ENCODE measurements at regions not wholly inside any gene's neighbourhood (a gene's known extent, or its start where the extent isn't known, plus 50 kb on each side); places are given as distances from the start of the nearest gene placed in this dataset.
"Not testable (repeated sequence)": the region's sequence is repeated elsewhere in the genome, so short reads cannot be mapped to it uniquely, and the experiment has no call there.

GRCh38 chr7:79523436-79523835, 70.0 kb upstream of the MAGI2 start:
- TF ChIP-seq CTCF (IDR thresholded peaks at IDR 0.05; ENCODE audit: borderline replicate concordance, insufficient read depth, low read depth, low read length): no peak
- H3K4me3 ChIP-seq (ENCODE audit: low read depth, low read length): no peak overlapping the region

DNA sequence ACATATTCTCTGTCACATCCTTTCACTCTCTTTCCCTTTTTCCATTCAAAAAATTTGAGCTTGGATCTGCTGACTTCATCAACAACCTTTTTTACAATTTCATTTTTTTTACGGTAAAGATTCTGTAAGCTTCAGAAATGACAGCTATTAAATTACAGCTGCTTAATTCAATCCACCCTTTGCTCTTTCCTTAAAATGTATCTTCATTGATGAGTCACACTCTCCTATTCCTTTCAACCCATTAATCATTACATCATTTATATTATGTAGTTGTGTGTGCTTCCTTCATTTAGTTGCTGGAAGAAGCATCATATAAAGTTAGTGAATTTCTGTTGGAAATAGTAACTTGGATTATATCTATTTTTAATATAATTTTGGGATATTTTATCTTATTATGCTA, 67.1 kb upstream of the MAGI2 start:
- no peak for TF ChIP-seq CTCF (IDR thresholded peaks at IDR 0.05; ENCODE audit: borderline replicate concordance, insufficient read depth, low read depth, low read length)
- H3K4me3 ChIP-seq (ENCODE audit: low read depth, low read length): no peak overlapping the region

DNA sequence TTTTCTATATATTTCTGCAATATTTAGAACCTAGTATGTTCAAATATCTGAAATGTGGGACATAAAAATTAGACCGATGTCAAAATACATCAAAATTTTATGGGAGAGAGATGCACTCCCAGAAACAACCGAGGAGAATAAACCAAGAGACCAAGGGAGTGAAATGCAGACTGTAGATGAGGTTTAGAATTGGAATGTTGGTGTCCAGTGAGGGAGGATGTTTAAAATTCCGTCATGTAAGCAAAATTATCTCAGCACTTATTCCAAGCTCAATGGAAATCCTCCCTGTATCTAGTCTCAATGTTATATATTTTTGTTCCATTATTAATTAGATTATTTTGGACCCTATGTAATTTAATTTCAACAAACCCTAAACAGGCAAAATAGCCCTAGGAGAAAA, 61.9 kb upstream of the MAGI2 start:
- no peak for TF ChIP-seq CTCF (IDR thresholded peaks at IDR 0.05; ENCODE audit: borderline replicate concordance, insufficient read depth, low read depth, low read length)

DNA sequence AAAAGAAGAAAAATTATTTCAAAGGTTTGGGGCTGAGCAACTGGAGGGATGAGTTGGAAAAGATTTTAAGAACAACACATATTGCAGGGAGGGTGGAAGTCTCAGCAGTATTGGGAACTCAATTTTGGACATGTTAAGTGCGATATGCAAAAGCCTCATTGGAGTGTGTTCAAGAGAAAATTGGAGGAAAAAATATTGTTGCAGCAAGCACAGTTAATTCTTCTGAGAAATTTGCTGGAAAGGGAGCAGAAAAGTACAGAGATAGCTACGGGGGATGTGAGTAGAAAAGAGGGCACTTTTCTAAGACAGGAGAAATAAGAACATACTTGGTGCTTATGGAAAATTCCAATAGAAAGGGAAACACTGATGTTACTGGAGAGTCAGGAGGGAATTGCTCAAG, 59.8 kb upstream of the MAGI2 start:
- no peak overlapping the region for H3K4me3 ChIP-seq (ENCODE audit: low read depth, low read length)
- TF ChIP-seq CTCF (IDR thresholded peaks at IDR 0.05; ENCODE audit: borderline replicate concordance, insufficient read depth, low read depth, low read length): no peak

More for the DNA sequence above, 61.9 kb upstream of the MAGI2 start:
- no peak overlapping the region for H3K4me3 ChIP-seq (ENCODE audit: low read depth, low read length)

GRCh38 chr7:79512261-79512660, 58.8 kb upstream of the MAGI2 start:
- no peak overlapping the region for H3K4me3 ChIP-seq (ENCODE audit: low read depth, low read length)

GRCh38 chr7:79511056-79511455, 57.6 kb upstream of the MAGI2 start:
- H3K4me3 ChIP-seq (ENCODE audit: low read depth, low read length): not testable (repeated sequence)

More at GRCh38 chr7:79512261-79512660, 58.8 kb upstream of the MAGI2 start:
- no peak for TF ChIP-seq CTCF (IDR thresholded peaks at IDR 0.05; ENCODE audit: borderline replicate concordance, insufficient read depth, low read depth, low read length)

- no peak overlapping the region for H3K4me3 ChIP-seq (ENCODE audit: low read depth, low read length)
- no peak for TF ChIP-seq CTCF (IDR thresholded peaks at IDR 0.05; ENCODE audit: borderline replicate concordance, insufficient read depth, low read depth, low read length)
Observed at GRCh38 chr7:79507131-79507530, 53.7 kb upstream of the MAGI2 start.

DNA sequence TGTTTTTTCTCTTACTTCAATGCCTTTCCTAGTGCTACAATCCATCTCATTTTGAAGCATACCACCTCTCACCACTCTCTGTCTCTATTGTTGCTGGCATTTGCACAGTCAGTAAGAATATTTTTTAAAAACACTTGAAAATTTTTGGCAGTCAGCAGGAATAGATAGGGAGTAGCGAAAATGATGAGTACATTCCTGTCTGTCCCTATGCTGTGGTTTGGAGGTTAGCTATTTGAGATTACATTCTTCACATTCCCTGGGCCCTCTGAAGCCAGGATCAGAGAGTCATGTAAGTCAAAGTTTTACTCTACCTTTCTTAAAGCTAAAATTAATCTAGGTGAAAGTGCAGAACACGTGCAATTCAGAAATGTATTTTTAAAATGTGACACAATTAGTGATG, 53.0 kb upstream of the MAGI2 start:
- no peak for TF ChIP-seq CTCF (IDR thresholded peaks at IDR 0.05; ENCODE audit: borderline replicate concordance, insufficient read depth, low read depth, low read length)

More for the DNA sequence above, 53.0 kb upstream of the MAGI2 start:
- H3K4me3 ChIP-seq (ENCODE audit: low read depth, low read length): no peak overlapping the region
